HPDE6-E6E7 (cell line): ENCODE measurements at regions not wholly inside any gene's neighbourhood (a gene's known extent, or its start where the extent isn't known, plus 50 kb on each side); places are given as distances from the start of the nearest gene placed in this dataset.
"Not testable (repeated sequence)": the region's sequence is repeated elsewhere in the genome, so short reads cannot be mapped to it uniquely, and the experiment has no call there.

Experiments used
- DNase-seq: peaks from one replicate; pipeline ENCODE4 v3.0.0; 2011; ENCODE audit warnings: missing footprints; ENCODE audit errors: extremely low spot score

GRCh38 chr18:63071701-63072141 lies 247.8 kb downstream of the BCL2 start:
- no peak for DNase-seq

GRCh38 chr18:63070767-63071502 lies 248.6 kb downstream of the BCL2 start:
- DNase-seq: no peak

- DNase-seq: no peak
These were observed 250.1 kb downstream of the BCL2 start for GRCh38 chr18:63069496-63069895.

GRCh38 chr18:63067939-63068338 lies 251.6 kb downstream of the BCL2 start:
- peak; percentile 15 for DNase-seq

- DNase-seq: no peak
These were observed 254.4 kb downstream of the BCL2 start for GRCh38 chr18:63065172-63065571.

GRCh38 chr18:63063171-63063570 lies 256.4 kb downstream of the BCL2 start:
- no peak for DNase-seq

- DNase-seq: no peak
These were observed 257.3 kb downstream of the BCL2 start for GRCh38 chr18:63062246-63062645.

GRCh38 chr18:63061303-63061702 lies 258.3 kb downstream of the BCL2 start:
- DNase-seq: no peak

GRCh38 chr18:63058521-63058920 lies 261.0 kb downstream of the BCL2 start:
- no peak for DNase-seq

GRCh38 chr18:63057707-63058106 lies 261.9 kb downstream of the BCL2 start:
- no peak for DNase-seq

GRCh38 chr18:63054901-63055584 lies 264.5 kb downstream of the BCL2 start:
- no peak for DNase-seq

GRCh38 chr18:63051928-63052327 lies 267.6 kb downstream of the BCL2 start:
- DNase-seq: no peak

- DNase-seq: not testable (repeated sequence)
These were observed 268.7 kb downstream of the BCL2 start for GRCh38 chr18:63050667-63051395.

GRCh38 chr18:63046375-63046774 lies 273.2 kb downstream of the BCL2 start:
- no peak for DNase-seq

GRCh38 chr18:63043516-63043915 lies 276.1 kb downstream of the BCL2 start:
- no peak for DNase-seq

- no peak for DNase-seq
These were observed 277.2 kb downstream of the BCL2 start for GRCh38 chr18:63042351-63042750.

- DNase-seq: no peak
These were observed 278.7 kb downstream of the BCL2 start for GRCh38 chr18:63040788-63041410.

GRCh38 chr18:63037491-63037890 lies 282.1 kb downstream of the BCL2 start:
- DNase-seq: no peak

- no peak for DNase-seq
These were observed 288.2 kb downstream of the BCL2 start for GRCh38 chr18:63031375-63031774.
